ENCODE measurements at regions not wholly inside any gene's neighbourhood (a gene's known extent, or its start where the extent isn't known, plus 50 kb on each side); places are given as distances from the start of the nearest gene placed in this dataset.

- Histone ChIP-seq H3K4me1 (ENCODE audit: control insufficient read depth, extremely low read depth, insufficient read depth, low read length) (no peaks in the 10 kb centered on the region), H3K9ac (ENCODE audit: insufficient read depth, low read length) (no peak overlapping the region), H3K4me2 (ENCODE audit: extremely low read depth, insufficient read depth, low read length) (no peak overlapping the region), H3K9me3 (ENCODE audit: control insufficient read depth, insufficient read depth, low read depth, low read length) (no peaks in the 10 kb centered on the region), H3K27ac (ENCODE audit: insufficient read depth, low read length) (no peak overlapping the region), H4K20me1 (ENCODE audit: control insufficient read depth, extremely low read depth, insufficient read depth, low read length) (no peaks in the 10 kb centered on the region), H3K4me3 (replicated peaks in 1 of 4; ENCODE audit: control extremely low read depth in 1 of 4, insufficient read depth in 1 of 4, low read depth in 3 of 4, low read length in 4 of 4) (no peak overlapping the region), H3K79me2 (ENCODE audit: control insufficient read depth, insufficient read depth, low read length) (no peaks in the 10 kb centered on the region), H3K27me3 (ENCODE audit: control insufficient read depth, insufficient read depth, low read length) (no peaks in the 10 kb centered on the region), H2AFZ (ENCODE audit: low read length) (no peak overlapping the region), H3K36me3 (ENCODE audit: control insufficient read depth, insufficient read depth, low read length) (no peaks in the 10 kb centered on the region)
- no peak for TF ChIP-seq EZH2 (IDR thresholded peaks at IDR 0.05; ENCODE audit: low read length, missing control alignments)
- TF ChIP-seq, protein P1, sequence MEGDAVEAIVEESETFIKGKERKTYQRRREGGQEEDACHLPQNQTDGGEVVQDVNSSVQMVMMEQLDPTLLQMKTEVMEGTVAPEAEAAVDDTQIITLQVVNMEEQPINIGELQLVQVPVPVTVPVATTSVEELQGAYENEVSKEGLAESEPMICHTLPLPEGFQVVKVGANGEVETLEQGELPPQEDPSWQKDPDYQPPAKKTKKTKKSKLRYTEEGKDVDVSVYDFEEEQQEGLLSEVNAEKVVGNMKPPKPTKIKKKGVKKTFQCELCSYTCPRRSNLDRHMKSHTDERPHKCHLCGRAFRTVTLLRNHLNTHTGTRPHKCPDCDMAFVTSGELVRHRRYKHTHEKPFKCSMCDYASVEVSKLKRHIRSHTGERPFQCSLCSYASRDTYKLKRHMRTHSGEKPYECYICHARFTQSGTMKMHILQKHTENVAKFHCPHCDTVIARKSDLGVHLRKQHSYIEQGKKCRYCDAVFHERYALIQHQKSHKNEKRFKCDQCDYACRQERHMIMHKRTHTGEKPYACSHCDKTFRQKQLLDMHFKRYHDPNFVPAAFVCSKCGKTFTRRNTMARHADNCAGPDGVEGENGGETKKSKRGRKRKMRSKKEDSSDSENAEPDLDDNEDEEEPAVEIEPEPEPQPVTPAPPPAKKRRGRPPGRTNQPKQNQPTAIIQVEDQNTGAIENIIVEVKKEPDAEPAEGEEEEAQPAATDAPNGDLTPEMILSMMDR (conservative IDR thresholded peaks at IDR 0.05 in 1 of 2, IDR thresholded peaks at IDR 0.05 in 1 of 2; ENCODE audit: low read depth in 1 of 2, low read length in 2 of 2), result no peak
- no peak for DNase-seq (ENCODE audit: low read depth in 2 of 2)
Measured at GRCh38 chr7:25545124-25546008, 317.1 kb upstream of the NPVF start.

- TF ChIP-seq, protein P1 (conservative IDR thresholded peaks at IDR 0.05 in 1 of 2, IDR thresholded peaks at IDR 0.05 in 1 of 2; ENCODE audit: low read depth in 1 of 2, low read length in 2 of 2), result no peak
- no peak for TF ChIP-seq EZH2 (IDR thresholded peaks at IDR 0.05; ENCODE audit: low read length, missing control alignments)
- Histone ChIP-seq H2AFZ (ENCODE audit: low read length) (no peak overlapping the region), H3K9me3 (ENCODE audit: control insufficient read depth, insufficient read depth, low read depth, low read length) (no peaks in the 10 kb centered on the region), H3K4me2 (ENCODE audit: extremely low read depth, insufficient read depth, low read length) (no peak overlapping the region), H3K27ac (ENCODE audit: insufficient read depth, low read length) (no peak overlapping the region), H3K36me3 (ENCODE audit: control insufficient read depth, insufficient read depth, low read length) (no peaks in the 10 kb centered on the region), H3K4me3 (replicated peaks in 1 of 4; ENCODE audit: control extremely low read depth in 1 of 4, insufficient read depth in 1 of 4, low read depth in 3 of 4, low read length in 4 of 4) (no peak overlapping the region), H3K4me1 (ENCODE audit: control insufficient read depth, extremely low read depth, insufficient read depth, low read length) (no peaks in the 10 kb centered on the region), H3K79me2 (ENCODE audit: control insufficient read depth, insufficient read depth, low read length) (no peaks in the 10 kb centered on the region), H3K27me3 (ENCODE audit: control insufficient read depth, insufficient read depth, low read length) (no peaks in the 10 kb centered on the region), H3K9ac (ENCODE audit: insufficient read depth, low read length) (no peak overlapping the region), H4K20me1 (ENCODE audit: control insufficient read depth, extremely low read depth, insufficient read depth, low read length) (no peaks in the 10 kb centered on the region)
- DNase-seq (ENCODE audit: low read depth in 2 of 2), result no peak
Measured at GRCh38 chr7:25546306-25546705, 318.0 kb upstream of the NPVF start.

- H2AFZ ChIP-seq (ENCODE audit: low read length), result no peak overlapping the region
- H3K4me2 ChIP-seq (ENCODE audit: extremely low read depth, insufficient read depth, low read length), result no peak overlapping the region
- H3K79me2 ChIP-seq (ENCODE audit: control insufficient read depth, insufficient read depth, low read length), result no peaks in the 10 kb centered on the region
- H3K9ac ChIP-seq (ENCODE audit: insufficient read depth, low read length), result no peak overlapping the region
- no peak overlapping the region for H3K27ac ChIP-seq (ENCODE audit: insufficient read depth, low read length)
- TF ChIP-seq, protein P1 (conservative IDR thresholded peaks at IDR 0.05 in 1 of 2, IDR thresholded peaks at IDR 0.05 in 1 of 2; ENCODE audit: low read depth in 1 of 2, low read length in 2 of 2), result no peak
- no peak for TF ChIP-seq EZH2 (IDR thresholded peaks at IDR 0.05; ENCODE audit: low read length, missing control alignments)
- H3K9me3 ChIP-seq (ENCODE audit: control insufficient read depth, insufficient read depth, low read depth, low read length), result no peaks in the 10 kb centered on the region
- H3K27me3 ChIP-seq (ENCODE audit: control insufficient read depth, insufficient read depth, low read length), result no peaks in the 10 kb centered on the region
- H3K36me3 ChIP-seq (ENCODE audit: control insufficient read depth, insufficient read depth, low read length), result no peaks in the 10 kb centered on the region
- H3K4me3 ChIP-seq (replicated peaks in 1 of 4; ENCODE audit: control extremely low read depth in 1 of 4, insufficient read depth in 1 of 4, low read depth in 3 of 4, low read length in 4 of 4), result no peak overlapping the region
- H4K20me1 ChIP-seq (ENCODE audit: control insufficient read depth, extremely low read depth, insufficient read depth, low read length), result no peaks in the 10 kb centered on the region
- DNase-seq (ENCODE audit: low read depth in 2 of 2), result no peak
- H3K4me1 ChIP-seq (ENCODE audit: control insufficient read depth, extremely low read depth, insufficient read depth, low read length), result no peaks in the 10 kb centered on the region
Measured at GRCh38 chr7:25549271-25549921, 321.1 kb upstream of the NPVF start.
